SK-N-SH (cell line): ENCODE measurements at regions not wholly inside any gene's neighbourhood (a gene's known extent, or its start where the extent isn't known, plus 50 kb on each side); places are given as distances from the start of the nearest gene placed in this dataset.
"Not testable (repeated sequence)": the region's sequence is repeated elsewhere in the genome, so short reads cannot be mapped to it uniquely, and the experiment has no call there.

Source experiments
- CTCF ChIA-PET: fragments of 300-600, 350-600 bp; formaldehyde crosslinking; extraction: SDS; loops from one replicate; lab custom pipeline; 2021; lab: Yijun Ruan, JAX
- POLR2A ChIA-PET: fragments of 350-600 bp; sonication (Branson Sonifier 250); formaldehyde crosslinking; extraction: SDS; loops from one replicate; lab custom pipeline; 2020; ENCODE audit warnings: antibody characterized with exemption, inconsistent platforms; lab: Yijun Ruan, JAX
- DNase-seq: peaks from one replicate; pipeline ENCODE4 v3.0.0; 2012
- H2AFZ ChIP-seq: fragments of 200-600 bp; sonication (generic); 2 replicates; pipeline ENCODE4 v1.8.1; 2016; ENCODE audit warnings: antibody characterized with exemption, mild to moderate bottlenecking, low read depth
- H3F3A ChIP-seq: fragments of 200-600 bp; sonication (generic); replicated peaks from 2 replicates; pipeline ENCODE3; 2016; ENCODE audit warnings: antibody characterized with exemption, mild to moderate bottlenecking; ENCODE audit not compliant: insufficient read depth
- H3K27ac ChIP-seq, 2 experiments: fragments of 200-500 bp in 1 of 2; fragments of 200-600 bp in 1 of 2; sonication (Bioruptor generic) in 1 of 2; sonication (generic), shearing (Covaris generic) in 1 of 2; 2 replicates each; pipeline versions ENCODE4 v1.5.1 to v1.6.1; 2014 to 2016; ENCODE audit warnings: low read depth in 2 of 2, inconsistent platforms in 1 of 2, low read length in 1 of 2, mild to moderate bottlenecking in 1 of 2, mixed read lengths in 1 of 2
- H3K27me3 ChIP-seq: fragments of 200-600 bp; sonication (generic), shearing (Covaris generic); 2 replicates; pipeline ENCODE4 v1.6.1; 2016; ENCODE audit warnings: mixed run types; ENCODE audit not compliant: insufficient read depth
- H3K36me3 ChIP-seq, 2 experiments: fragments of 200-500 bp in 1 of 2; fragments of 200-600 bp in 1 of 2; sonication (Bioruptor generic) in 1 of 2; sonication (generic) in 1 of 2; replicated peaks in 1 of 2; 2 replicates each; pipeline versions ENCODE3 to v1.5.1; 2014 to 2016; ENCODE audit warnings: low read length in 1 of 2, mild to moderate bottlenecking in 1 of 2; ENCODE audit not compliant: insufficient read depth in 2 of 2, control insufficient read depth in 1 of 2
- H3K4me1 ChIP-seq, 2 experiments: fragments of 200-500 bp in 1 of 2; fragments of 200-600 bp in 1 of 2; sonication (Bioruptor generic) in 1 of 2; sonication (generic), shearing (Covaris generic) in 1 of 2; 2 replicates each; pipeline versions ENCODE4 v1.5.1 to v1.6.1; 2014 to 2016; ENCODE audit warnings: low read depth in 1 of 2, low read length in 1 of 2, mixed run types in 1 of 2; ENCODE audit not compliant: insufficient read depth in 2 of 2, control insufficient read depth in 1 of 2
- H3K4me2 ChIP-seq: fragments of 200-600 bp; sonication (generic), shearing (Covaris generic); 2 replicates; pipeline ENCODE4 v1.6.1; 2017; ENCODE audit warnings: mixed run types
- H3K4me3 ChIP-seq, 2 experiments: fragments of 200-500 bp in 1 of 2; fragments of 200-600 bp in 1 of 2; sonication (Bioruptor generic) in 1 of 2; sonication (generic), shearing (Covaris generic) in 1 of 2; 2 replicates each; pipeline versions ENCODE4 v1.5.1 to v1.8.1; 2014 to 2016; ENCODE audit warnings: low read depth in 2 of 2, inconsistent platforms in 1 of 2, low read length in 1 of 2, mild to moderate bottlenecking in 1 of 2, mixed read lengths in 1 of 2, moderate library complexity in 1 of 2
- H3K79me2 ChIP-seq: fragments of 200-600 bp; sonication (generic); 2 replicates; pipeline ENCODE4 v1.8.1; 2017; ENCODE audit warnings: mild to moderate bottlenecking; ENCODE audit not compliant: insufficient read depth
- H3K9ac ChIP-seq: fragments of 200-600 bp; sonication (generic); 2 replicates; pipeline ENCODE4 v1.6.1; 2017; ENCODE audit warnings: mixed run types
- H3K9me2 ChIP-seq: fragments of 200-600 bp; sonication (generic); 2 replicates; pipeline ENCODE4 v1.6.1; 2017; ENCODE audit warnings: mixed run types
- H3K9me3 ChIP-seq: fragments of 200-600 bp; sonication (generic); 2 replicates; pipeline ENCODE4 v1.6.1; 2017; ENCODE audit warnings: mixed run types, mild to moderate bottlenecking, moderate library complexity
- H4K20me1 ChIP-seq: fragments of 200-600 bp; sonication (generic); 2 replicates; pipeline ENCODE4 v1.6.1; 2017; ENCODE audit warnings: mild to moderate bottlenecking, mixed run types; ENCODE audit not compliant: insufficient read depth
- FOXJ3 ChIP-seq: sonication (generic); formaldehyde crosslinking; IDR thresholded peaks from 2 replicates; pipeline ENCODE4 v1.5.1; 2020; ENCODE audit warnings: mild to moderate bottlenecking, missing genetic modification reagents
- FOXM1 ChIP-seq: IDR thresholded peaks from 2 replicates; pipeline ENCODE4 v1.4.0; 2012; ENCODE audit warnings: low read depth, mild to moderate bottlenecking
- GABPA ChIP-seq: IDR thresholded peaks from 2 replicates; pipeline ENCODE4 v1.4.0; 2012; ENCODE audit warnings: low read depth, mild to moderate bottlenecking
- NFIC ChIP-seq: IDR thresholded peaks from 2 replicates; pipeline ENCODE4 v1.4.0; 2012; ENCODE audit warnings: borderline replicate concordance
- NRF1 ChIP-seq: IDR thresholded peaks from 2 replicates; pipeline ENCODE4 v1.6.1; 2012; ENCODE audit warnings: low read depth, mild to moderate bottlenecking, low read length
- RXRA ChIP-seq: IDR thresholded peaks from 2 replicates; pipeline ENCODE4 v1.4.0; 2012; ENCODE audit warnings: low read depth, mild to moderate bottlenecking, borderline replicate concordance
- TAF1 ChIP-seq: IDR thresholded peaks from 2 replicates; pipeline ENCODE4 v1.6.1; 2012; ENCODE audit warnings: low read depth, mild to moderate bottlenecking, low read length, moderate library complexity, borderline replicate concordance
- TCF12 ChIP-seq: IDR thresholded peaks from 2 replicates; pipeline ENCODE4 v1.4.0; 2012
- TEAD4 ChIP-seq: IDR thresholded peaks from 2 replicates; pipeline ENCODE4 v1.4.0; 2012; ENCODE audit warnings: mild to moderate bottlenecking, borderline replicate concordance; ENCODE audit not compliant: insufficient read depth
- WGBS: methylation state at CpG from one replicate; pipeline ENCODE4 v1.1.6; 2017; ENCODE audit warnings: low lambda C conversion rate; 5-methylcytosine and 5-hydroxymethylcytosine counted together
- TF ChIP-seq, protein P1 (sequence below): IDR thresholded peaks from 2 replicates; pipeline ENCODE4 v1.4.0; 2012; ENCODE audit warnings: low read depth, borderline replicate concordance
- TF ChIP-seq, protein P2 (sequence below): fragments of 150-350 bp; IDR thresholded peaks from 2 replicates; pipeline ENCODE4 v1.6.1; 2017; ENCODE audit warnings: antibody characterized with exemption, low read length, low read depth, borderline replicate concordance
- TF ChIP-seq, protein P3 (sequence below): fragments of 200-600 bp; sonication (generic); IDR thresholded peaks from 2 replicates; pipeline ENCODE4 v1.6.1; 2017; ENCODE audit warnings: antibody characterized with exemption, mild to moderate bottlenecking, moderate library complexity

DNA sequence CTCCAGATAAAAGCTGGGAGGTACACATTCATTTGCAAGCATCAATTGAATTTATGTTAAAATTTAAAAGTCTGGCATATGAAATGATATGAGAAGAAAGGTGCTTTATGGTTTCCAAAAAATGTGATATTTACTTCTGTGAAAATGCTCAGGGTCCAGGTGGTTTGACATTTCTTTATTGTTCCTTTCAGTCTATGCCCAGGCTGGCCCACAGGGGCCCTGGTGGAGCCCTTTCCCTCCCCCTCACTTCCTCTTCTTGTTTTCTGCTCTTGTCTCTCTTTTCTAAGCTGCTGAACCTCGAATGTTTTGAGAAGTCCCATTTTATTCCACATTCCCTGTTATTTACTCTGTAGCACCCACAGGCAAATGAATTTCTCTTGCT lies 127.8 kb downstream of the HS3ST3B1 start (continued):
- TF ChIP-seq, protein P1, sequence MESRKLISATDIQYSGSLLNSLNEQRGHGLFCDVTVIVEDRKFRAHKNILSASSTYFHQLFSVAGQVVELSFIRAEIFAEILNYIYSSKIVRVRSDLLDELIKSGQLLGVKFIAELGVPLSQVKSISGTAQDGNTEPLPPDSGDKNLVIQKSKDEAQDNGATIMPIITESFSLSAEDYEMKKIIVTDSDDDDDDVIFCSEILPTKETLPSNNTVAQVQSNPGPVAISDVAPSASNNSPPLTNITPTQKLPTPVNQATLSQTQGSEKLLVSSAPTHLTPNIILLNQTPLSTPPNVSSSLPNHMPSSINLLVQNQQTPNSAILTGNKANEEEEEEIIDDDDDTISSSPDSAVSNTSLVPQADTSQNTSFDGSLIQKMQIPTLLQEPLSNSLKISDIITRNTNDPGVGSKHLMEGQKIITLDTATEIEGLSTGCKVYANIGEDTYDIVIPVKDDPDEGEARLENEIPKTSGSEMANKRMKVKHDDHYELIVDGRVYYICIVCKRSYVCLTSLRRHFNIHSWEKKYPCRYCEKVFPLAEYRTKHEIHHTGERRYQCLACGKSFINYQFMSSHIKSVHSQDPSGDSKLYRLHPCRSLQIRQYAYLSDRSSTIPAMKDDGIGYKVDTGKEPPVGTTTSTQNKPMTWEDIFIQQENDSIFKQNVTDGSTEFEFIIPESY, result no peak
- TF ChIP-seq GABPA (no peak), NRF1 (no peak), FOXM1 (no peak), TCF12 (no peak)
- TF ChIP-seq, all 33 proteins: peak for 0

DNA sequence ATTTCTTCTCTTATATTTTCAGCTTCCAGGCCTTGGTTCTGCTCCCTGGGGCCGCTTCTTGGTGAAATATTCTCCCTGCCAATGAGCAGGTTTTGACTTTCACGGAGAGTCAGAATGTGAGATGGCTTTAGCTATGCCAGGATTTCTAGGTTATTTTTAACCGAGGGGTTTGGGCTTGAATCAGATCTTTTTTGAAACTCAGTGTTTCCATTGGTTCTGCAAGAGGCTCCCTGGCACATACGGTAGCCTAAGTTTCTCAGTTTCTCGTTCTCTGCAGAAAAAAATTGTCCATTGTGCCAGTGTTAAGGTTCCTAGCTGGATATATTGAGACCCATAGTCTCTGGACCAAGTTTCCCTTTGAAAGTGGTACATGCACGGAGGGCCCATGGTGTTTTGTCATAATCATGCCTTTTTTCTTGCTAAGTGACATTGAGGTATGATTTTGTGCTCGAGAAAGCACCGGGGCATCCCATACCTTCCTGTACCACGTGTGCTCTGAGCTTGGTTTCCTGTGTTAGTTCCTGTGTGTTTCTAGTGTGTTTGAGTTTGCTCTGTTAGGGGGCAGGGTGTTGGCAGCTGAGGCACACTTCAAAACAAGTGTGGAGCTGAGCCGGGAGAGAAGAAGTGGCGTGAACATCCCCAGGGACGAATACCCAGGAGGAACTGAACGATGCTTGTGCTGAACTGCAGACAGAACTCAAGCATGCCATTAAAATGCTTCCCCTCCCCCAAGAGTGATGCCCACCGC lies 127.2 kb downstream of the HS3ST3B1 start:
- CTCF ChIA-PET, result interaction anchor here (0.6 kb wide), 1 partner anchor 817 kb away, joined by 3 read pairs; no protein-coding TSS in a partner anchor
- Histone ChIP-seq H3F3A (no peaks in the 10 kb centered on the region), H3K9me3 (no peaks in the 10 kb centered on the region)
- 9% methylated on average over 14 of the region's 14 CpGs for WGBS
- TF ChIP-seq FOXJ3, result no peak
- TF ChIP-seq, all 33 proteins: peak for 0
- DNase-seq, result no peak
- no peak overlapping the region for H2AFZ ChIP-seq
- H3K79me2 ChIP-seq, result no peaks in the 10 kb centered on the region
- H3K9me2 ChIP-seq, result no peaks in the 10 kb centered on the region
- no peaks in the 10 kb centered on the region for H3K36me3 ChIP-seq
- H4K20me1 ChIP-seq, result no peaks in the 10 kb centered on the region
- no peak overlapping the region for H3K4me3 ChIP-seq
- H3K4me2 ChIP-seq, result no peak overlapping the region
- POLR2A ChIA-PET, result no interaction called here
- peaks cover 18% of the 10 kb centered on the region; the same call in 1 of the 2 replicates for H3K27me3 ChIP-seq
- H3K27ac ChIP-seq, result no peak overlapping the region
- H3K4me1 ChIP-seq, result no peaks in the 10 kb centered on the region
- no peak overlapping the region for H3K9ac ChIP-seq

DNA sequence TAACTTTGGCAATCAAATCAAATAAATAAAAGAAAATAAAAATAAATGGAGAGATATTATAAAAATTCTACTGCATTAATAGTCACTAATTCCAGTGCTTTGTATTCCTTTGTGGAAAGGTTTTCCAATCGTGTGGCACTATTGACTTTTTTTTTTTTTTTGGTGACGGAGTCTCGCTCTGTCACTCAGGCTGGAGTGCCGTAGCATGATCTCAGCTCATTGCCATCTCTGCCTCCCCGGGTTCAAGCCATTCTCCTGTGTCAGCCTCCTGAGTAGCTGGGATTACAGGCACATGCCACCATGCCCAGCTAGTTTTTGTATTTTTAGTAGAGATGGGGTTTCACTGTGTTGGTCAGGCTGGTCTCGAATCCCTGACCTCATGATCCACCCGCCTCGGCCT lies 122.3 kb downstream of the HS3ST3B1 start:
- 2% methylated on average over 8 of the region's 8 CpGs for WGBS
- H4K20me1 ChIP-seq, H3K4me1 ChIP-seq, CTCF ChIA-PET, H3K27ac ChIP-seq, H3K4me3 ChIP-seq, H3F3A ChIP-seq, H3K36me3 ChIP-seq, H2AFZ ChIP-seq, DNase-seq, POLR2A ChIA-PET, H3K79me2 ChIP-seq, H3K9ac ChIP-seq, H3K27me3 ChIP-seq, H3K9me2 ChIP-seq, H3K4me2 ChIP-seq, H3K9me3 ChIP-seq: not testable (repeated sequence)

DNA sequence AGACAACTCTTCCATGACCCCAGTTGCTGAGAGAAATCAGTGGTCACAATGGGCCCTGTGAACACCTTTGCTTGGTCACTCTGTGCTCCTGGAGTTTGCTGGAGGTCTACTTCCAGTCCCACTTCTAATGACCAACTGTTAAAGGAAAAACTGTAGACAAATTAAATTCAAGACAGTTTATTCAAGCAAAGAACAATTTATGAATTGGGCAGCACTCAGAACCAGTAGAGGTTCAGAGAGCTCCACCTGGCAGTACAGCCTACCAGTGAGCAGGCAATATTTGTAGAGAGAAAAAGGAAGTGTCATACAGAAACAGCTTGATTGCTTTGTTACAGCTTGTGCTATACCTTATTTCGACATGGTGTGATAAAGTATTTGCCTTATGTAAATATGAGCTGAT lies 116.5 kb downstream of the HS3ST3B1 start:
- DNase-seq, result no peak
- no peaks in the 10 kb centered on the region for H3K79me2 ChIP-seq
- ChIA-PET POLR2A (no interaction called here), CTCF (no interaction called here)
- H3K4me2 ChIP-seq, result no peak overlapping the region
- H2AFZ ChIP-seq, result no peak overlapping the region
- H4K20me1 ChIP-seq, result no peaks in the 10 kb centered on the region
- H3K36me3 ChIP-seq, result no peaks in the 10 kb centered on the region
- peaks cover 10% of the 10 kb centered on the region; the same call in 1 of the 2 replicates for H3K27me3 ChIP-seq
- no peak overlapping the region for H3K27ac ChIP-seq
- 0% methylated on average over 1 of the region's 1 CpG for WGBS
- no peaks in the 10 kb centered on the region for H3K4me1 ChIP-seq
- no peaks in the 10 kb centered on the region for H3K9me2 ChIP-seq
- TF ChIP-seq FOXJ3 (no peak), GABPA (no peak), RXRA (no peak), TEAD4 (no peak), NFIC (no peak), TAF1 (no peak)
- TF ChIP-seq, protein P2, sequence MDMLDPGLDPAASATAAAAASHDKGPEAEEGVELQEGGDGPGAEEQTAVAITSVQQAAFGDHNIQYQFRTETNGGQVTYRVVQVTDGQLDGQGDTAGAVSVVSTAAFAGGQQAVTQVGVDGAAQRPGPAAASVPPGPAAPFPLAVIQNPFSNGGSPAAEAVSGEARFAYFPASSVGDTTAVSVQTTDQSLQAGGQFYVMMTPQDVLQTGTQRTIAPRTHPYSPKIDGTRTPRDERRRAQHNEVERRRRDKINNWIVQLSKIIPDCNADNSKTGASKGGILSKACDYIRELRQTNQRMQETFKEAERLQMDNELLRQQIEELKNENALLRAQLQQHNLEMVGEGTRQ, result no peak
- TF ChIP-seq, protein P3, sequence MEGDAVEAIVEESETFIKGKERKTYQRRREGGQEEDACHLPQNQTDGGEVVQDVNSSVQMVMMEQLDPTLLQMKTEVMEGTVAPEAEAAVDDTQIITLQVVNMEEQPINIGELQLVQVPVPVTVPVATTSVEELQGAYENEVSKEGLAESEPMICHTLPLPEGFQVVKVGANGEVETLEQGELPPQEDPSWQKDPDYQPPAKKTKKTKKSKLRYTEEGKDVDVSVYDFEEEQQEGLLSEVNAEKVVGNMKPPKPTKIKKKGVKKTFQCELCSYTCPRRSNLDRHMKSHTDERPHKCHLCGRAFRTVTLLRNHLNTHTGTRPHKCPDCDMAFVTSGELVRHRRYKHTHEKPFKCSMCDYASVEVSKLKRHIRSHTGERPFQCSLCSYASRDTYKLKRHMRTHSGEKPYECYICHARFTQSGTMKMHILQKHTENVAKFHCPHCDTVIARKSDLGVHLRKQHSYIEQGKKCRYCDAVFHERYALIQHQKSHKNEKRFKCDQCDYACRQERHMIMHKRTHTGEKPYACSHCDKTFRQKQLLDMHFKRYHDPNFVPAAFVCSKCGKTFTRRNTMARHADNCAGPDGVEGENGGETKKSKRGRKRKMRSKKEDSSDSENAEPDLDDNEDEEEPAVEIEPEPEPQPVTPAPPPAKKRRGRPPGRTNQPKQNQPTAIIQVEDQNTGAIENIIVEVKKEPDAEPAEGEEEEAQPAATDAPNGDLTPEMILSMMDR, result no peak
- H3K4me3 ChIP-seq, result no peak overlapping the region
- H3F3A ChIP-seq, result no peaks in the 10 kb centered on the region
- no peak overlapping the region for H3K9ac ChIP-seq
- H3K9me3 ChIP-seq, result no peaks in the 10 kb centered on the region
